BJ (cell line): ENCODE measurements at regions not wholly inside any gene's neighbourhood (a gene's known extent, or its start where the extent isn't known, plus 50 kb on each side); places are given as distances from the start of the nearest gene placed in this dataset.

ENCODE experiments used
- CTCF ChIA-PET: fragments of 350-600 bp; formaldehyde crosslinking; extraction: SDS; loops from one replicate; lab custom pipeline; 2021; ENCODE audit warnings: antibody characterized with exemption, inconsistent platforms; lab: Yijun Ruan, JAX
- POLR2A ChIA-PET: fragments of 300-600 bp; sonication (Branson Sonifier 250); formaldehyde crosslinking; extraction: SDS; loops from one replicate; lab custom pipeline; 2021; ENCODE audit warnings: antibody characterized with exemption; lab: Charles Lee
- DNase-seq: peaks from one replicate; pipeline ENCODE4 v3.0.0-alpha.2; 2011; ENCODE audit warnings: low read depth
- H3K27me3 ChIP-seq: 2 replicates; pipeline ENCODE4 v1.6.0; 2011; ENCODE audit warnings: low read length; ENCODE audit not compliant: control insufficient read depth, insufficient read depth
- H3K36me3 ChIP-seq: 2 replicates; pipeline ENCODE4 v1.5.1; 2011; ENCODE audit warnings: low read length; ENCODE audit not compliant: control insufficient read depth, insufficient read depth
- H3K4me3 ChIP-seq: 2 replicates; pipeline ENCODE4 v1.5.1; 2011; ENCODE audit warnings: low read depth, mild to moderate bottlenecking, control low read depth, low read length
- CTCF ChIP-seq: IDR thresholded peaks from 2 replicates; pipeline ENCODE4 v1.5.1; 2011; ENCODE audit warnings: low read depth, mild to moderate bottlenecking, control low read depth, inconsistent platforms, low read length, moderate library complexity; ENCODE audit not compliant: insufficient read depth

GRCh38 chr1:106457368-106457767, 599.1 kb upstream of the PRMT6 start:
- CTCF ChIA-PET, result no interaction called here
- POLR2A ChIA-PET, result no interaction called here
- no peak overlapping the region for H3K4me3 ChIP-seq

GRCh38 chr1:106458866-106459265, 597.6 kb upstream of the PRMT6 start:
- Histone ChIP-seq H3K4me3 (no peak overlapping the region), H3K27me3 (no peaks in the 10 kb centered on the region), H3K36me3 (no peaks in the 10 kb centered on the region)
- DNase-seq, result no peak
- no peak for TF ChIP-seq CTCF
- POLR2A ChIA-PET, result no interaction called here
- CTCF ChIA-PET, result no interaction called here

More at GRCh38 chr1:106457368-106457767, 599.1 kb upstream of the PRMT6 start:
- no peak for TF ChIP-seq CTCF
- no peaks in the 10 kb centered on the region for H3K36me3 ChIP-seq
- DNase-seq, result no peak
- no peaks in the 10 kb centered on the region for H3K27me3 ChIP-seq

GRCh38 chr1:106459418-106459817, 597.1 kb upstream of the PRMT6 start:
- POLR2A ChIA-PET, result no interaction called here
- no peaks in the 10 kb centered on the region for H3K27me3 ChIP-seq
- CTCF ChIA-PET, result no interaction called here
- no peak overlapping the region for H3K4me3 ChIP-seq
- no peaks in the 10 kb centered on the region for H3K36me3 ChIP-seq
- no peak for DNase-seq
- no peak for TF ChIP-seq CTCF

- no peak overlapping the region for H3K4me3 ChIP-seq
- CTCF ChIA-PET, result no interaction called here
- POLR2A ChIA-PET, result no interaction called here
- TF ChIP-seq CTCF, result no peak
- no peaks in the 10 kb centered on the region for H3K27me3 ChIP-seq
- H3K36me3 ChIP-seq, result no peaks in the 10 kb centered on the region
- no peak for DNase-seq
These were observed 590.8 kb upstream of the PRMT6 start for GRCh38 chr1:106465666-106466065.

- POLR2A ChIA-PET, result no interaction called here
- no peak for DNase-seq
These were observed 575.8 kb upstream of the PRMT6 start for GRCh38 chr1:106480629-106481028.

More at GRCh38 chr1:106480629-106481028, 575.8 kb upstream of the PRMT6 start:
- CTCF ChIA-PET, result no interaction called here
- H3K4me3 ChIP-seq, result no peak overlapping the region
- no peak for TF ChIP-seq CTCF
- no peaks in the 10 kb centered on the region for H3K36me3 ChIP-seq
- no peaks in the 10 kb centered on the region for H3K27me3 ChIP-seq
